Endothelial cell of umbilical vein (primary cell): ENCODE measurements at regions not wholly inside any gene's neighbourhood (a gene's known extent, or its start where the extent isn't known, plus 50 kb on each side); places are given as distances from the start of the nearest gene placed in this dataset.

ENCODE experiments used
- BruUV-seq: library from RNA; stranded (reverse); fragments of 400-500 nt; replicated peaks from 2 replicates; lab custom pipeline; 2021; lab: Mats Ljungman, UMichigan
- CTCF ChIA-PET: fragments of 300-600, 350-600 bp; sonication (Branson Sonifier 250); formaldehyde crosslinking; loops from one replicate; lab custom pipeline; 2021; ENCODE audit warnings: antibody characterized with exemption, inconsistent platforms; lab: Charles Lee
- POLR2A ChIA-PET: fragments of 300-600, 350-600 bp; sonication (Branson Sonifier 250); formaldehyde crosslinking; loops from one replicate; lab custom pipeline; 2021; ENCODE audit warnings: antibody characterized with exemption, inconsistent platforms; lab: Charles Lee
- DNase-seq: peaks from one replicate; pipeline ENCODE4 v3.0.0-alpha.2; 2011; ENCODE audit warnings: low read depth, low spot score
- FAIRE-seq: peaks from 2 replicates; lab custom pipeline; 2011; peaks lifted over from hg19 to GRCh38; lab: Jason Lieb, UNC
- H2AFZ ChIP-seq: 2 replicates; pipeline ENCODE4 v1.6.0; 2012; ENCODE audit warnings: low read depth, low read length, control low read depth, inconsistent platforms
- H3K27ac ChIP-seq: 2 replicates; pipeline ENCODE4 v1.5.1; 2011; ENCODE audit warnings: low read depth, mild to moderate bottlenecking, control low read depth, low read length, moderate library complexity; ENCODE audit not compliant: insufficient read depth
- H3K27me3 ChIP-seq, 2 experiments: 2 replicates each; pipeline versions ENCODE4 v1.6.0 to v1.6.1; 2011; ENCODE audit warnings: low read length in 2 of 2, mixed read lengths in 1 of 2; ENCODE audit not compliant: control insufficient read depth in 2 of 2, insufficient read depth in 2 of 2
- H3K36me3 ChIP-seq, 2 experiments: 2 replicates in 1 of 2; 3 replicates in 1 of 2; pipeline ENCODE4 v1.5.1; 2011; ENCODE audit warnings: low read length in 2 of 2, mild to moderate bottlenecking in 1 of 2, moderate library complexity in 1 of 2; ENCODE audit not compliant: control insufficient read depth in 2 of 2, insufficient read depth in 2 of 2; ENCODE audit errors: extremely low read depth in 1 of 2
- H3K4me1 ChIP-seq: 3 replicates; pipeline ENCODE4 v1.5.1; 2011; ENCODE audit warnings: mild to moderate bottlenecking, low read length; ENCODE audit not compliant: control insufficient read depth, insufficient read depth; ENCODE audit errors: extremely low read depth
- H3K4me2 ChIP-seq: 2 replicates; pipeline ENCODE4 v1.6.1; 2011; ENCODE audit warnings: low read length, control low read depth, mixed read lengths; ENCODE audit not compliant: insufficient read depth
- H3K4me3 ChIP-seq, 3 experiments: fragments of 200-600 bp in 1 of 3; sonication (generic), shearing (Covaris generic) in 1 of 3; replicated peaks in 1 of 3; 2 replicates each; pipeline ENCODE4 v1.5.1; 2011 to 2016; ENCODE audit warnings: control low read depth in 3 of 3, low read length in 3 of 3, mild to moderate bottlenecking in 2 of 3, inconsistent platforms in 1 of 3, low read depth in 1 of 3, moderate library complexity in 1 of 3; ENCODE audit not compliant: insufficient read depth in 1 of 3
- H3K79me2 ChIP-seq: 2 replicates; pipeline ENCODE4 v1.6.0; 2012; ENCODE audit warnings: low read length, inconsistent platforms; ENCODE audit not compliant: control insufficient read depth, insufficient read depth
- H3K9ac ChIP-seq: replicated peaks from 2 replicates; pipeline ENCODE3; 2011; ENCODE audit warnings: low read length, control low read depth; ENCODE audit not compliant: insufficient read depth; ENCODE audit errors: extremely low read depth
- H3K9me1 ChIP-seq: replicated peaks from 3 replicates; pipeline ENCODE4 v1.6.0; 2011; ENCODE audit warnings: mild to moderate bottlenecking, low read length; ENCODE audit not compliant: control insufficient read depth, insufficient read depth; ENCODE audit errors: extremely low read depth
- H3K9me3 ChIP-seq: replicated peaks from 2 replicates; pipeline ENCODE4 v1.5.1; 2012; ENCODE audit warnings: low read length, inconsistent platforms; ENCODE audit not compliant: control insufficient read depth, insufficient read depth
- H4K20me1 ChIP-seq: replicated peaks from 2 replicates; pipeline ENCODE3; 2011; ENCODE audit warnings: mild to moderate bottlenecking, low read length; ENCODE audit not compliant: control insufficient read depth, insufficient read depth; ENCODE audit errors: extremely low read depth
- EZH2 ChIP-seq: IDR thresholded peaks from 2 replicates; pipeline ENCODE4 v1.6.1; 2012; ENCODE audit warnings: borderline replicate concordance, low read depth, mild to moderate bottlenecking, moderate library complexity, low read length, inconsistent platforms; ENCODE audit not compliant: severe bottlenecking
- FOS ChIP-seq: IDR thresholded peaks from 2 replicates; pipeline ENCODE4 v1.6.1; 2011; ENCODE audit warnings: mild to moderate bottlenecking, low read length, moderate library complexity, borderline replicate concordance; ENCODE audit not compliant: insufficient read depth
- GATA2 ChIP-seq: IDR thresholded peaks from 2 replicates; pipeline ENCODE4 v1.7.0; 2011; ENCODE audit warnings: low read depth, mild to moderate bottlenecking, moderate library complexity, mixed read lengths, low read length; ENCODE audit not compliant: insufficient read length, insufficient read depth
- JUN ChIP-seq: IDR thresholded peaks from 2 replicates; pipeline ENCODE4 v1.6.1; 2011; ENCODE audit warnings: borderline replicate concordance, low read depth; ENCODE audit not compliant: insufficient read length, insufficient read depth
- MAX ChIP-seq: IDR thresholded peaks from 2 replicates; pipeline ENCODE4 v1.6.1; 2011; ENCODE audit not compliant: insufficient read depth, insufficient read length
- MYC ChIP-seq: IDR thresholded peaks from one replicate; pipeline ENCODE4 v1.6.1; 2011; ENCODE audit warnings: mild to moderate bottlenecking, low read depth, low read length
- POLR2A ChIP-seq: IDR thresholded peaks from 2 replicates; pipeline ENCODE4 v1.6.1; 2012; ENCODE audit warnings: low read depth, mild to moderate bottlenecking, control low read depth, low read length
- POLR2AphosphoS5 ChIP-seq: IDR thresholded peaks from 2 replicates; pipeline ENCODE4 v1.6.1; 2012; ENCODE audit warnings: low read depth, mild to moderate bottlenecking, control low read depth, low read length, moderate library complexity; ENCODE audit not compliant: insufficient read depth
- dilution Hi-C: fragments of 300-500 bp; cut with MboI; formaldehyde crosslinking; loops from one replicate; pipeline ENCODE4 v1.15.0; 2019; ENCODE audit warnings: low sequenced_read_pairs; ENCODE audit not compliant: extremely low pct_ligation_motif_present
- intact Hi-C: fragments of 100-400 bp; cut with micrococcal nuclease; formaldehyde crosslinking; loops from one replicate; pipeline ENCODE4 v1.10.0; 2022
- TF ChIP-seq, protein P1 (sequence below), 2 donors: IDR thresholded peaks; 1 replicate in 1 of 2; 2 replicates in 1 of 2; pipeline ENCODE4 v1.5.1; 2011; ENCODE audit warnings: low read length in 2 of 2, mild to moderate bottlenecking in 2 of 2, moderate library complexity in 2 of 2, control low read depth in 1 of 2, inconsistent platforms in 1 of 2, low read depth in 1 of 2; ENCODE audit not compliant: insufficient read depth in 1 of 2; ENCODE audit errors: extremely low read depth in 1 of 2

DNA sequence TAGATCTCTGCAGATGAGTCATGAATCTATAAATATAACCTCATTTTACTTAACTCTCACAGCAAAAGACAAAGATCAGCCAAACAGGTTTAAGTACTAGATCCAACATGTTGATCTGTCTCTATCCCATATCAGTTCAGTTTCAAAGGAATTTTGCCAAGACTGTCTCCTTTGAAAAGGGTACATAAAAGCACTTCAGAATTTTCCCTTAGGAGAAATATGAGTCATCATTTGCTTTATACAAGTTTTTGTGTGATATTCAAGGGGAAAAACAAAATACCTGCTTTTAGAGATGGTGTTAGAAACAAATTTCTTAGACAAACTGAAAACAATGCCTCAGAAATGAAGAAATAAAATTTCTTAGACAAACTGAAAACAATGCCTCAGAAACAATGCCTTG is 73.5 kb upstream of the LRRC7 start:
- POLR2A ChIA-PET = no interaction called here
- Histone ChIP-seq H4K20me1 (no peaks in the 10 kb centered on the region), H3K4me1 (no peaks in the 10 kb centered on the region), H2AFZ (no peak overlapping the region), H3K9me1 (no peaks in the 10 kb centered on the region), H3K27ac (no peak overlapping the region), H3K4me3 (no peak overlapping the region), H3K79me2 (no peaks in the 10 kb centered on the region), H3K9ac (no peak overlapping the region), H3K9me3 (no peaks in the 10 kb centered on the region), H3K4me2 (no peak overlapping the region), H3K27me3 (no peaks in the 10 kb centered on the region), H3K36me3 (no peaks in the 10 kb centered on the region)
- intact Hi-C loops = no loop called here
- dilution Hi-C loops = no loop called here
- no TSS peak for BruUV-seq
- FAIRE-seq (no peak), DNase-seq (no peak)
- CTCF ChIA-PET = no interaction called here
- TF ChIP-seq MYC (no peak), POLR2AphosphoS5 (no peak), EZH2 (no peak), FOS (peak; percentile 19), GATA2 (no peak), MAX (no peak)

GRCh38 chr1:69497441-69498221 is 70.1 kb upstream of the LRRC7 start:
- dilution Hi-C loops = no loop called here

More at GRCh38 chr1:69497441-69498221, 70.1 kb upstream of the LRRC7 start:
- Histone ChIP-seq H3K4me1 (no peaks in the 10 kb centered on the region), H3K79me2 (no peaks in the 10 kb centered on the region), H3K27me3 (no peaks in the 10 kb centered on the region), H3K36me3 (no peaks in the 10 kb centered on the region), H4K20me1 (no peaks in the 10 kb centered on the region), H3K9ac (no peak overlapping the region), H3K4me2 (no peak overlapping the region), H2AFZ (no peak overlapping the region), H3K9me3 (no peaks in the 10 kb centered on the region), H3K9me1 (no peaks in the 10 kb centered on the region), H3K4me3 (no peak overlapping the region), H3K27ac (no peak overlapping the region)
- ChIA-PET POLR2A (no interaction called here), CTCF (no interaction called here)
- FAIRE-seq = no peak
- no TSS peak for BruUV-seq
- intact Hi-C loops = no loop called here
- DNase-seq = peak; percentile 46
- TF ChIP-seq, protein P1, sequence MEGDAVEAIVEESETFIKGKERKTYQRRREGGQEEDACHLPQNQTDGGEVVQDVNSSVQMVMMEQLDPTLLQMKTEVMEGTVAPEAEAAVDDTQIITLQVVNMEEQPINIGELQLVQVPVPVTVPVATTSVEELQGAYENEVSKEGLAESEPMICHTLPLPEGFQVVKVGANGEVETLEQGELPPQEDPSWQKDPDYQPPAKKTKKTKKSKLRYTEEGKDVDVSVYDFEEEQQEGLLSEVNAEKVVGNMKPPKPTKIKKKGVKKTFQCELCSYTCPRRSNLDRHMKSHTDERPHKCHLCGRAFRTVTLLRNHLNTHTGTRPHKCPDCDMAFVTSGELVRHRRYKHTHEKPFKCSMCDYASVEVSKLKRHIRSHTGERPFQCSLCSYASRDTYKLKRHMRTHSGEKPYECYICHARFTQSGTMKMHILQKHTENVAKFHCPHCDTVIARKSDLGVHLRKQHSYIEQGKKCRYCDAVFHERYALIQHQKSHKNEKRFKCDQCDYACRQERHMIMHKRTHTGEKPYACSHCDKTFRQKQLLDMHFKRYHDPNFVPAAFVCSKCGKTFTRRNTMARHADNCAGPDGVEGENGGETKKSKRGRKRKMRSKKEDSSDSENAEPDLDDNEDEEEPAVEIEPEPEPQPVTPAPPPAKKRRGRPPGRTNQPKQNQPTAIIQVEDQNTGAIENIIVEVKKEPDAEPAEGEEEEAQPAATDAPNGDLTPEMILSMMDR (IDR thresholded peaks at IDR 0.05; ENCODE audit: extremely low read depth in 1 of 2, insufficient read depth in 1 of 2, low read depth in 1 of 2, low read length in 2 of 2) = no peak
- TF ChIP-seq FOS (no peak), EZH2 (no peak), MYC (no peak), GATA2 (no peak), POLR2A (no peak), POLR2AphosphoS5 (no peak), MAX (no peak), JUN (no peak)
